ENCODE measurements at regions not wholly inside any gene's neighbourhood (a gene's known extent, or its start where the extent isn't known, plus 50 kb on each side); places are given as distances from the start of the nearest gene placed in this dataset.

DNA sequence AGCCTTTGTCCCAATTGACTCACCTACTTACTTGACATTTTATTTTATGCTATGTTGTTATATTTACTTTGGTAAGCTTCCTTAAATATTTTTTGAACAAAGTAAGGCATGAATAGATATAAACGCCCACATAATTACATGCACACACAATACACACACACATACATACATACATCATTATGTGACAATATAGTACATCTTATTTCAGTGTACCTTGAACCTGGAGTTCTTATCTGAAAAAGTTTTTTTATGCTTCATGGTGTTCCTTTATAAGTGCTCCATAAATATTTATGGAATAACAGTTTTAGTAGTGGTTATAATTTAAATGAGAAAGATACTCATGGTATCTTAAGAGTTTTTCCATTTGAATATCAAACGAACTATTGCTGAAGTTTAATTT is 102.8 kb upstream of the MTPN start:
- no peaks in the 10 kb centered on the region for H3K36me3 ChIP-seq
- no peaks in the 10 kb centered on the region for H3K27me3 ChIP-seq
- ATAC-seq (no peak), DNase-seq (no peak)
- no peaks in the 10 kb centered on the region for H3K4me1 ChIP-seq
- H3K27ac ChIP-seq = no peak overlapping the region
- no peak for TF ChIP-seq CTCF (IDR thresholded peaks at IDR 0.05)
- no peak for TF ChIP-seq POLR2A (IDR thresholded peaks at IDR 0.05)
- intact Hi-C loops (cut with DNase I) = no loop called here
- WGBS (ENCODE audit: insufficient coverage, low coverage, low lambda C conversion rate, missing lambda C conversion rate) = 43% methylated on average over 2 of the region's 2 CpGs
- H3K9me3 ChIP-seq = no peaks in the 10 kb centered on the region
- no peak overlapping the region for H3K4me3 ChIP-seq

GRCh38 chr7:136079478-136079892 is 102.3 kb upstream of the MTPN start:
- Histone ChIP-seq H3K4me3 (no peak overlapping the region), H3K27ac (no peak overlapping the region), H3K27me3 (no peaks in the 10 kb centered on the region), H3K9me3 (no peaks in the 10 kb centered on the region), H3K4me1 (no peaks in the 10 kb centered on the region), H3K36me3 (no peaks in the 10 kb centered on the region)
- 64% methylated on average over 4 of the region's 4 CpGs for WGBS (ENCODE audit: insufficient coverage, low coverage, low lambda C conversion rate, missing lambda C conversion rate)
- no peak for TF ChIP-seq POLR2A (IDR thresholded peaks at IDR 0.05)
- TF ChIP-seq CTCF (IDR thresholded peaks at IDR 0.05) = no peak
- ATAC-seq (no peak), DNase-seq (no peak)
- intact Hi-C loops (cut with DNase I) = no loop called here

DNA sequence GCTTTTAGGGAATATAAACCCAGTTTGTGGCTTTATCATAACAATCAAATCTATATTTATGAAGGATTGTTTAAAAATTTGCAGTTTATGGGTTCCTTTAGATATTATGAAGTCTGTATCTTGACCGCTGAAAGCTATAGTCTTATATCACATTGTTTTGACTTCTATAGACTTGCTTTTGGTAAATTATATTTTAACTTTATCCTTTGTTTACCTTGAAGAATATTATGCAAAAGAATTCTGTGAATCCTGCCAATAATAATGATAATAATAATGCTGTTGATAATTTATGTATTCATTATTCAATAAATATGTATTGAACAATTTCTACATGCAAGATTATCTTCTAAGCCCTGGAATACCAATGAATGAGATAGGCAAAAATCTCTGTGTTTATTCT is 101.9 kb upstream of the MTPN start:
- ATAC-seq = no peak
- WGBS (ENCODE audit: insufficient coverage, low coverage, low lambda C conversion rate, missing lambda C conversion rate) = 82% methylated on average over 1 of the region's 1 CpG

GRCh38 chr7:136078630-136079029 is 101.5 kb upstream of the MTPN start:
- ATAC-seq = no peak
- DNase-seq = no peak
- intact Hi-C loops (cut with DNase I) = no loop called here
- H3K36me3 ChIP-seq = no peaks in the 10 kb centered on the region
- no peaks in the 10 kb centered on the region for H3K9me3 ChIP-seq
- no peak overlapping the region for H3K4me3 ChIP-seq
- no peak overlapping the region for H3K27ac ChIP-seq
- no peaks in the 10 kb centered on the region for H3K27me3 ChIP-seq
- H3K4me1 ChIP-seq = no peaks in the 10 kb centered on the region
- whole genome bisulfite sequencing (ENCODE audit: insufficient coverage, low coverage, low lambda C conversion rate, missing lambda C conversion rate) = 55% methylated on average over 4 of the region's 4 CpGs
- no peak for TF ChIP-seq POLR2A (IDR thresholded peaks at IDR 0.05)
- TF ChIP-seq CTCF (IDR thresholded peaks at IDR 0.05) = no peak

More for the DNA sequence above, 101.9 kb upstream of the MTPN start:
- Histone ChIP-seq H3K27me3 (no peaks in the 10 kb centered on the region), H3K36me3 (no peaks in the 10 kb centered on the region), H3K9me3 (no peaks in the 10 kb centered on the region), H3K4me3 (no peak overlapping the region), H3K27ac (no peak overlapping the region), H3K4me1 (no peaks in the 10 kb centered on the region)
- no peak for DNase-seq
- TF ChIP-seq POLR2A (IDR thresholded peaks at IDR 0.05) (no peak), CTCF (IDR thresholded peaks at IDR 0.05) (no peak)
- intact Hi-C loops (cut with DNase I) = no loop called here

GRCh38 chr7:136076954-136077353 is 99.8 kb upstream of the MTPN start:
- H3K27me3 ChIP-seq = no peaks in the 10 kb centered on the region
- H3K27ac ChIP-seq = no peak overlapping the region
- H3K4me1 ChIP-seq = no peaks in the 10 kb centered on the region
- DNase-seq = no peak
- H3K36me3 ChIP-seq = no peaks in the 10 kb centered on the region
- no peaks in the 10 kb centered on the region for H3K9me3 ChIP-seq
- intact Hi-C loops (cut with DNase I) = no loop called here
- TF ChIP-seq POLR2A (IDR thresholded peaks at IDR 0.05) (no peak), CTCF (IDR thresholded peaks at IDR 0.05) (no peak)
- no peak overlapping the region for H3K4me3 ChIP-seq
- ATAC-seq = no peak
- 21% methylated on average over 2 of the region's 2 CpGs for WGBS (ENCODE audit: insufficient coverage, low coverage, low lambda C conversion rate, missing lambda C conversion rate)
